Cardiac muscle cell (in vitro differentiated cells and primary cell): ENCODE measurements at regions not wholly inside any gene's neighbourhood (a gene's known extent, or its start where the extent isn't known, plus 50 kb on each side); places are given as distances from the start of the nearest gene placed in this dataset.

Experiments
- DNase-seq, 2 donors: peaks; one replicate each; pipeline versions ENCODE4 v3.0.0 to v3.0.0-alpha.2; 2010 to 2017; ENCODE audit warnings: low read depth in 1 of 2, low spot score in 1 of 2
- H3K27ac ChIP-seq: fragments of 200-600 bp; sonication (generic); 2 replicates; pipeline ENCODE4 v1.5.1; 2016
- H3K27me3 ChIP-seq: fragments of 200-600 bp; sonication (generic); 2 replicates; pipeline ENCODE4 v1.6.0; 2016; ENCODE audit warnings: control low read depth
- H3K36me3 ChIP-seq: fragments of 200-600 bp; sonication (generic); 2 replicates; pipeline ENCODE4 v1.5.1; 2016; ENCODE audit warnings: control low read depth
- H3K4me1 ChIP-seq: fragments of 200-600 bp; sonication (generic); 2 replicates; pipeline ENCODE4 v1.8.1; 2017; ENCODE audit warnings: low read depth, mild to moderate bottlenecking, mixed run types
- H3K4me3 ChIP-seq: fragments of 200-600 bp; sonication (generic); 2 replicates; pipeline ENCODE4 v1.5.1; 2016; ENCODE audit warnings: mild to moderate bottlenecking
- H3K9me3 ChIP-seq: fragments of 200-600 bp; sonication (generic); 2 replicates; pipeline ENCODE4 v1.5.1; 2017; ENCODE audit warnings: low read depth, mild to moderate bottlenecking, control low read depth
- CTCF ChIP-seq: IDR thresholded peaks from 2 replicates; pipeline ENCODE4 v1.5.1; 2012; ENCODE audit warnings: low read depth, mild to moderate bottlenecking, low read length

GRCh38 chr5:2158767-2159166, 276.0 kb upstream of the IRX4 start:
- no peaks in the 10 kb centered on the region for H3K36me3 ChIP-seq
- H3K27me3 ChIP-seq = no peaks in the 10 kb centered on the region
- no peak for DNase-seq
- no peak overlapping the region for H3K27ac ChIP-seq
- no peak for TF ChIP-seq CTCF
- no peaks in the 10 kb centered on the region for H3K9me3 ChIP-seq
- H3K4me1 ChIP-seq = no peaks in the 10 kb centered on the region
- no peak overlapping the region for H3K4me3 ChIP-seq

- Histone ChIP-seq H3K27ac (no peak overlapping the region), H3K4me1 (no peaks in the 10 kb centered on the region), H3K36me3 (no peaks in the 10 kb centered on the region), H3K9me3 (no peaks in the 10 kb centered on the region), H3K4me3 (no peak overlapping the region), H3K27me3 (no peaks in the 10 kb centered on the region)
- no peak for DNase-seq
- TF ChIP-seq CTCF = no peak
Observed at GRCh38 chr5:2158109-2158508, 275.4 kb upstream of the IRX4 start.

GRCh38 chr5:2157372-2157771, 274.6 kb upstream of the IRX4 start:
- Histone ChIP-seq H3K4me3 (no peak overlapping the region), H3K9me3 (no peaks in the 10 kb centered on the region), H3K27ac (no peak overlapping the region), H3K27me3 (no peaks in the 10 kb centered on the region), H3K4me1 (no peaks in the 10 kb centered on the region), H3K36me3 (no peaks in the 10 kb centered on the region)
- DNase-seq = no peak
- no peak for TF ChIP-seq CTCF

- no peak for TF ChIP-seq CTCF
- no peak overlapping the region for H3K4me3 ChIP-seq
- no peaks in the 10 kb centered on the region for H3K4me1 ChIP-seq
- H3K27ac ChIP-seq = no peak overlapping the region
- H3K9me3 ChIP-seq = no peaks in the 10 kb centered on the region
- H3K36me3 ChIP-seq = no peaks in the 10 kb centered on the region
- no peaks in the 10 kb centered on the region for H3K27me3 ChIP-seq
- no peak for DNase-seq
Observed at GRCh38 chr5:2156358-2157059, 273.8 kb upstream of the IRX4 start.

- H3K27me3 ChIP-seq = no peaks in the 10 kb centered on the region
- DNase-seq = no peak
- H3K4me1 ChIP-seq = no peaks in the 10 kb centered on the region
- H3K27ac ChIP-seq = no peak overlapping the region
- H3K36me3 ChIP-seq = no peaks in the 10 kb centered on the region
- no peak for TF ChIP-seq CTCF
- no peak overlapping the region for H3K4me3 ChIP-seq
- H3K9me3 ChIP-seq = no peaks in the 10 kb centered on the region
Observed at GRCh38 chr5:2155556-2155955, 272.8 kb upstream of the IRX4 start.
